ENCODE measurements at regions not wholly inside any gene's neighbourhood (a gene's known extent, or its start where the extent isn't known, plus 50 kb on each side); places are given as distances from the start of the nearest gene placed in this dataset.

- Histone ChIP-seq H3K27me3 (replicated peaks; ENCODE audit: insufficient read depth, low read depth, low read length, poor library complexity) (peaks cover 72% of the 10 kb centered on the region), H3K27ac (ENCODE audit: low read depth, low read length, poor library complexity, severe bottlenecking) (no peak overlapping the region), H3K4me3 (ENCODE audit: low read depth, low read length, poor library complexity, severe bottlenecking) (no peak overlapping the region), H3K4me1 (ENCODE audit: insufficient read depth, low read length, poor library complexity, severe bottlenecking) (no peaks in the 10 kb centered on the region), H3K36me3 (ENCODE audit: insufficient read depth, low read length, poor library complexity, severe bottlenecking) (no peaks in the 10 kb centered on the region), H3K9me3 (ENCODE audit: low read depth, low read length, poor library complexity, severe bottlenecking) (no peaks in the 10 kb centered on the region)
- POLR2A ChIA-PET (ENCODE audit: low non-redundant PET) = no interaction called here
- intact Hi-C loops (cut with micrococcal nuclease; ENCODE audit: unreplicated experiment) = no loop called here
- no TSS peak for BruUV-seq (replicated peaks)
- TF ChIP-seq CTCF (conservative IDR thresholded peaks at IDR 0.05; ENCODE audit: low read depth, low read length) = no peak
- no peak for TF ChIP-seq EZH2 (IDR thresholded peaks at IDR 0.05; ENCODE audit: borderline replicate concordance, low read depth, low read length, poor library complexity, severe bottlenecking)
- DNase-seq (ENCODE audit: low spot score) = no peak
- CTCF ChIA-PET = no interaction called here
These were observed 214.4 kb upstream of the MVB12B start for GRCh38 chr9:126112135-126112720.

- ChIA-PET CTCF (no interaction called here), POLR2A (ENCODE audit: low non-redundant PET) (no interaction called here)
- Histone ChIP-seq H3K27ac (ENCODE audit: low read depth, low read length, poor library complexity, severe bottlenecking) (no peak overlapping the region), H3K36me3 (ENCODE audit: insufficient read depth, low read length, poor library complexity, severe bottlenecking) (no peaks in the 10 kb centered on the region), H3K27me3 (replicated peaks; ENCODE audit: insufficient read depth, low read depth, low read length, poor library complexity) (peaks cover 70% of the 10 kb centered on the region), H3K4me1 (ENCODE audit: insufficient read depth, low read length, poor library complexity, severe bottlenecking) (no peaks in the 10 kb centered on the region), H3K9me3 (ENCODE audit: low read depth, low read length, poor library complexity, severe bottlenecking) (no peaks in the 10 kb centered on the region), H3K4me3 (ENCODE audit: low read depth, low read length, poor library complexity, severe bottlenecking) (no peak overlapping the region)
- BruUV-seq (replicated peaks) = no TSS peak
- no peak for DNase-seq (ENCODE audit: low spot score)
- intact Hi-C loops (cut with micrococcal nuclease; ENCODE audit: unreplicated experiment) = no loop called here
- TF ChIP-seq CTCF (conservative IDR thresholded peaks at IDR 0.05; ENCODE audit: low read depth, low read length) (no peak), EZH2 (IDR thresholded peaks at IDR 0.05; ENCODE audit: borderline replicate concordance, low read depth, low read length, poor library complexity, severe bottlenecking) (no peak)
These were observed 213.5 kb upstream of the MVB12B start for GRCh38 chr9:126113176-126113575.

- H3K4me1 ChIP-seq (ENCODE audit: insufficient read depth, low read length, poor library complexity, severe bottlenecking) = no peaks in the 10 kb centered on the region
- H3K27me3 ChIP-seq (replicated peaks; ENCODE audit: insufficient read depth, low read depth, low read length, poor library complexity) = peaks cover 69% of the 10 kb centered on the region
- intact Hi-C loops (cut with micrococcal nuclease; ENCODE audit: unreplicated experiment) = no loop called here
- H3K27ac ChIP-seq (ENCODE audit: low read depth, low read length, poor library complexity, severe bottlenecking) = no peak overlapping the region
- CTCF ChIA-PET = no interaction called here
- H3K36me3 ChIP-seq (ENCODE audit: insufficient read depth, low read length, poor library complexity, severe bottlenecking) = no peaks in the 10 kb centered on the region
- no TSS peak for BruUV-seq (replicated peaks)
- TF ChIP-seq EZH2 (IDR thresholded peaks at IDR 0.05; ENCODE audit: borderline replicate concordance, low read depth, low read length, poor library complexity, severe bottlenecking) = no peak
- TF ChIP-seq CTCF (conservative IDR thresholded peaks at IDR 0.05; ENCODE audit: low read depth, low read length) = no peak
- POLR2A ChIA-PET (ENCODE audit: low non-redundant PET) = no interaction called here
- H3K9me3 ChIP-seq (ENCODE audit: low read depth, low read length, poor library complexity, severe bottlenecking) = no peaks in the 10 kb centered on the region
- H3K4me3 ChIP-seq (ENCODE audit: low read depth, low read length, poor library complexity, severe bottlenecking) = no peak overlapping the region
- DNase-seq (ENCODE audit: low spot score) = no peak
These were observed 212.7 kb upstream of the MVB12B start for GRCh38 chr9:126113756-126114408.
